ENCODE measurements at regions not wholly inside any gene's neighbourhood (a gene's known extent, or its start where the extent isn't known, plus 50 kb on each side); places are given as distances from the start of the nearest gene placed in this dataset.

GRCh38 chr2:193520709-193521458 is 1326.2 kb upstream of the TMEFF2 start:
- Histone ChIP-seq H3K27me3 (ENCODE audit: insufficient read depth, low read length) (no peaks in the 10 kb centered on the region), H3K4me3 (replicated peaks in 1 of 2; ENCODE audit: low read depth in 1 of 2, low read length in 2 of 2) (no peak overlapping the region), H2AFZ (ENCODE audit: low read depth, low read length, poor library complexity, severe bottlenecking) (no peak overlapping the region), H3K27ac (ENCODE audit: low read depth, low read length) (no peak overlapping the region), H3K4me1 (ENCODE audit: control insufficient read depth in 1 of 2, insufficient read depth in 2 of 2, low read length in 2 of 2) (peaks cover 0 to 11% of the 10 kb centered on the region in 2 experiments; a peak in 2 of 4 replicates), H3K9me3 (ENCODE audit: control insufficient read depth in 1 of 2, insufficient read depth in 1 of 2, low read depth in 1 of 2, low read length in 2 of 2) (no peaks in the 10 kb centered on the region), H3K4me2 (ENCODE audit: low read length) (no peak overlapping the region), H3K9me2 (ENCODE audit: insufficient read depth) (no peaks in the 10 kb centered on the region), H3K9ac (ENCODE audit: low read length) (no peak overlapping the region), H4K20me1 (ENCODE audit: insufficient read depth) (no peaks in the 10 kb centered on the region), H3K79me2 (ENCODE audit: insufficient read depth, low read length) (no peaks in the 10 kb centered on the region), H3K36me3 (ENCODE audit: control insufficient read depth in 1 of 2, insufficient read depth in 2 of 2, low read length in 2 of 2) (no peaks in the 10 kb centered on the region)
- ChIA-PET RAD21 (ENCODE audit: low non-redundant PET in 1 of 2, low total read pairs in 2 of 2, uncharacterized antibody in 2 of 2, unreplicated experiment in 2 of 2) (no interaction called here), POLR2A (no interaction called here), CTCF (no interaction called here)
- no TSS peak for BruUV-seq (replicated peaks)
- DNase-seq (ENCODE audit: low read depth, low spot score): no peak
- intact Hi-C loops (cut with micrococcal nuclease): no loop called here
- no peak for ATAC-seq
- TF ChIP-seq FOSL1 (IDR thresholded peaks at IDR 0.05; ENCODE audit: low read depth) (no peak), SIN3A (IDR thresholded peaks at IDR 0.05; ENCODE audit: low read depth) (no peak), RAD21 (IDR thresholded peaks at IDR 0.05; ENCODE audit: low read depth) (no peak), TCF7L2 (IDR thresholded peaks at IDR 0.05; ENCODE audit: borderline replicate concordance, extremely low read depth, insufficient read depth, insufficient read length) (no peak), POLR2A (IDR thresholded peaks at IDR 0.05; ENCODE audit: borderline replicate concordance, extremely low read depth, insufficient read depth, insufficient read length) (no peak), CTCF (IDR thresholded peaks at IDR 0.05 in 2 of 3, conservative IDR thresholded peaks at IDR 0.05 in 1 of 3; ENCODE audit: borderline replicate concordance in 1 of 3, insufficient read depth in 1 of 3, low read depth in 2 of 3, low read length in 2 of 3) (no peak), EZH2phosphoT487 (IDR thresholded peaks at IDR 0.05; ENCODE audit: borderline replicate concordance) (no peak), SRF (IDR thresholded peaks at IDR 0.05; ENCODE audit: low read depth) (no peak), CEBPB (IDR thresholded peaks at IDR 0.05; ENCODE audit: low read depth) (no peak), EZH2 (IDR thresholded peaks at IDR 0.05) (no peak), ZBTB33 (IDR thresholded peaks at IDR 0.05; ENCODE audit: extremely low read depth, insufficient replicate concordance, low read length) (no peak)

All from HCT116 (cell line).